SU-DHL-6 (cell line): ENCODE measurements at regions not wholly inside any gene's neighbourhood (a gene's known extent, or its start where the extent isn't known, plus 50 kb on each side); places are given as distances from the start of the nearest gene placed in this dataset.

Experiments used
- H2AFZ ChIP-seq: fragments of 200-600 bp; sonication (generic); 2 replicates; pipeline ENCODE4 v1.6.1; 2014; ENCODE audit warnings: low read depth, mild to moderate bottlenecking, moderate library complexity, mixed read lengths, antibody characterized with exemption, low read length; ENCODE audit not compliant: severe bottlenecking
- H3F3A ChIP-seq: fragments of 200-600 bp; shearing (Covaris generic); 2 replicates; pipeline ENCODE4 v1.6.0; 2016; ENCODE audit warnings: antibody characterized with exemption, mild to moderate bottlenecking; ENCODE audit not compliant: insufficient read depth
- H3K27ac ChIP-seq: fragments of 200-600 bp; sonication (generic); 2 replicates; pipeline ENCODE4 v1.5.1; 2016; ENCODE audit warnings: low read depth, mild to moderate bottlenecking, low read length, moderate library complexity, mixed read lengths
- H3K27me3 ChIP-seq: fragments of 200-600 bp; sonication (generic), shearing (Covaris generic); 2 replicates; pipeline ENCODE4 v1.6.0; 2014; ENCODE audit warnings: mild to moderate bottlenecking, low read length
- H3K36me3 ChIP-seq: fragments of 200-600 bp; sonication (generic); 2 replicates; pipeline ENCODE4 v1.6.1; 2014; ENCODE audit warnings: mild to moderate bottlenecking, low read length, mixed read lengths
- H3K4me2 ChIP-seq: fragments of 300-600, 200-600 bp; shearing (Covaris generic), sonication (generic); 2 replicates; pipeline ENCODE4 v1.6.0; 2014; ENCODE audit warnings: low read length, low read depth, mild to moderate bottlenecking; ENCODE audit not compliant: poor library complexity, severe bottlenecking
- H3K4me3 ChIP-seq: fragments of 200-600 bp; sonication (generic); 2 replicates; pipeline ENCODE4 v1.5.1; 2014; ENCODE audit warnings: antibody characterized with exemption, low read length, mild to moderate bottlenecking, mixed read lengths; ENCODE audit not compliant: insufficient read depth, poor library complexity, severe bottlenecking
- H3K79me2 ChIP-seq: fragments of 200-600 bp; sonication (generic); 2 replicates; pipeline ENCODE4 v1.6.1; 2014; ENCODE audit warnings: mild to moderate bottlenecking, low read length, moderate library complexity; ENCODE audit not compliant: insufficient read depth
- H3K9ac ChIP-seq: fragments of 200-600 bp; sonication (generic); 2 replicates; pipeline ENCODE4 v1.7.0; 2014; ENCODE audit warnings: mild to moderate bottlenecking, low read length
- H3K9me2 ChIP-seq: fragments of 200-600 bp; sonication (generic); replicated peaks from 2 replicates; pipeline ENCODE4 v1.6.1; 2014; ENCODE audit warnings: low read length; ENCODE audit not compliant: insufficient read depth
- H3K9me3 ChIP-seq: fragments of 200-600 bp; sonication (generic); 2 replicates; pipeline ENCODE4 v1.6.1; 2014; ENCODE audit warnings: low read length, mixed read lengths; ENCODE audit not compliant: insufficient read depth
- H4K20me1 ChIP-seq: fragments of 200-600 bp; sonication (generic); 2 replicates; pipeline ENCODE4 v1.6.1; 2014; ENCODE audit warnings: low read depth, mild to moderate bottlenecking, antibody characterized with exemption, low read length, moderate library complexity, mixed read lengths
- EZH2phosphoT487 ChIP-seq: fragments of 200-600 bp; sonication (generic), shearing (Covaris generic); conservative IDR thresholded peaks from 2 replicates; pipeline ENCODE4 v1.6.1; 2018; ENCODE audit warnings: mild to moderate bottlenecking, antibody characterized with exemption, low read length, moderate library complexity, mixed read lengths
- TF ChIP-seq, protein P1 (sequence below): fragments of 200-600 bp; sonication (generic); IDR thresholded peaks from one replicate; pipeline ENCODE4 v1.5.1; 2017; ENCODE audit warnings: antibody characterized with exemption, mild to moderate bottlenecking, low read length, moderate library complexity; ENCODE audit not compliant: insufficient read depth, poor library complexity, severe bottlenecking

GRCh38 chr1:195577748-195578147, 1030.5 kb downstream of the KCNT2 start:
- Histone ChIP-seq H3K4me3 (no peak overlapping the region), H3K27ac (no peak overlapping the region)

GRCh38 chr1:195576641-195577040, 1031.6 kb downstream of the KCNT2 start:
- H3K79me2 ChIP-seq = no peaks in the 10 kb centered on the region
- no peak overlapping the region for H3K4me3 ChIP-seq
- no peaks in the 10 kb centered on the region for H4K20me1 ChIP-seq
- no peak overlapping the region for H3K9ac ChIP-seq
- TF ChIP-seq, protein P1, sequence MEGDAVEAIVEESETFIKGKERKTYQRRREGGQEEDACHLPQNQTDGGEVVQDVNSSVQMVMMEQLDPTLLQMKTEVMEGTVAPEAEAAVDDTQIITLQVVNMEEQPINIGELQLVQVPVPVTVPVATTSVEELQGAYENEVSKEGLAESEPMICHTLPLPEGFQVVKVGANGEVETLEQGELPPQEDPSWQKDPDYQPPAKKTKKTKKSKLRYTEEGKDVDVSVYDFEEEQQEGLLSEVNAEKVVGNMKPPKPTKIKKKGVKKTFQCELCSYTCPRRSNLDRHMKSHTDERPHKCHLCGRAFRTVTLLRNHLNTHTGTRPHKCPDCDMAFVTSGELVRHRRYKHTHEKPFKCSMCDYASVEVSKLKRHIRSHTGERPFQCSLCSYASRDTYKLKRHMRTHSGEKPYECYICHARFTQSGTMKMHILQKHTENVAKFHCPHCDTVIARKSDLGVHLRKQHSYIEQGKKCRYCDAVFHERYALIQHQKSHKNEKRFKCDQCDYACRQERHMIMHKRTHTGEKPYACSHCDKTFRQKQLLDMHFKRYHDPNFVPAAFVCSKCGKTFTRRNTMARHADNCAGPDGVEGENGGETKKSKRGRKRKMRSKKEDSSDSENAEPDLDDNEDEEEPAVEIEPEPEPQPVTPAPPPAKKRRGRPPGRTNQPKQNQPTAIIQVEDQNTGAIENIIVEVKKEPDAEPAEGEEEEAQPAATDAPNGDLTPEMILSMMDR = no peak
- no peak for TF ChIP-seq EZH2phosphoT487
- H3K36me3 ChIP-seq = no peaks in the 10 kb centered on the region
- H2AFZ ChIP-seq = peak overlapping the region; percentile 4
- no peaks in the 10 kb centered on the region for H3K9me2 ChIP-seq
- H3K27ac ChIP-seq = no peak overlapping the region
- no peak overlapping the region for H3K4me2 ChIP-seq
- no peaks in the 10 kb centered on the region for H3K9me3 ChIP-seq
- H3F3A ChIP-seq = no peaks in the 10 kb centered on the region
- no peaks in the 10 kb centered on the region for H3K27me3 ChIP-seq

More at GRCh38 chr1:195577748-195578147, 1030.5 kb downstream of the KCNT2 start:
- no peaks in the 10 kb centered on the region for H3K27me3 ChIP-seq
- H3F3A ChIP-seq = no peaks in the 10 kb centered on the region
- H2AFZ ChIP-seq = peak overlapping the region; percentile 68
- no peak overlapping the region for H3K9ac ChIP-seq
- H3K9me2 ChIP-seq = no peaks in the 10 kb centered on the region
- no peak for TF ChIP-seq EZH2phosphoT487
- TF ChIP-seq, protein P1 = no peak
- no peaks in the 10 kb centered on the region for H4K20me1 ChIP-seq
- H3K79me2 ChIP-seq = no peaks in the 10 kb centered on the region
- H3K9me3 ChIP-seq = no peaks in the 10 kb centered on the region
- no peak overlapping the region for H3K4me2 ChIP-seq
- no peaks in the 10 kb centered on the region for H3K36me3 ChIP-seq

- Histone ChIP-seq H3K9me2 (no peaks in the 10 kb centered on the region), H3K9ac (no peak overlapping the region), H3K79me2 (no peaks in the 10 kb centered on the region), H4K20me1 (no peaks in the 10 kb centered on the region), H3K27me3 (no peaks in the 10 kb centered on the region), H3K27ac (no peak overlapping the region), H3K36me3 (no peaks in the 10 kb centered on the region), H2AFZ (no peak overlapping the region), H3F3A (no peaks in the 10 kb centered on the region), H3K4me3 (no peak overlapping the region), H3K4me2 (no peak overlapping the region), H3K9me3 (no peaks in the 10 kb centered on the region)
- TF ChIP-seq EZH2phosphoT487 = no peak
- TF ChIP-seq, protein P1 = no peak
These were observed 1033.7 kb downstream of the KCNT2 start for GRCh38 chr1:195574511-195574910.
